Ovary (tissue), 7 donors: ENCODE measurements at regions not wholly inside any gene's neighbourhood (a gene's known extent, or its start where the extent isn't known, plus 50 kb on each side); places are given as distances from the start of the nearest gene placed in this dataset.

ENCODE experiments used
- DNase-seq, 5 donors: peaks; one replicate each; pipeline ENCODE4 v3.0.0-alpha.2; 2019 to 2020
- H3K27ac ChIP-seq, 2 donors: fragments of 200-600 bp; one replicate each; pipeline versions ENCODE4 v1.5.1 to v1.8.0; 2019 to 2022
- H3K27me3 ChIP-seq: fragments of 200-600 bp; one replicate; pipeline ENCODE4 v1.8.0; 2022
- H3K36me3 ChIP-seq: fragments of 200-600 bp; sonication (generic); one replicate; pipeline ENCODE4 v1.5.1; 2019
- H3K4me1 ChIP-seq: one replicate; pipeline ENCODE4 v1.8.1; 2013; ENCODE audit warnings: mild to moderate bottlenecking, moderate library complexity; ENCODE audit not compliant: insufficient read depth
- H3K4me3 ChIP-seq: fragments of 200-600 bp; sonication (generic); one replicate; pipeline ENCODE4 v1.5.1; 2017
- H3K9me3 ChIP-seq, 2 donors: fragments of 200-600 bp in 1 of 2; sonication (generic) in 1 of 2; one replicate each; pipeline versions ENCODE4 v1.5.1 to v1.8.1; 2013 to 2019; ENCODE audit warnings: mild to moderate bottlenecking in 1 of 2, moderate library complexity in 1 of 2
- EP300 ChIP-seq: sonication (generic); formaldehyde crosslinking; IDR thresholded peaks from one replicate; pipeline ENCODE4 v1.6.1; 2017; ENCODE audit warnings: antibody characterized with exemption
- POLR2A ChIP-seq: fragments of 450-650 bp; IDR thresholded peaks from one replicate; pipeline ENCODE4 v1.6.1; 2017; ENCODE audit warnings: antibody characterized with exemption, mild to moderate bottlenecking, moderate library complexity
- WGBS, 3 donors: extraction: QIAGEN DNeasy Blood & Tissue Kit in 1 of 3; methylation state at CpG; one replicate each; pipeline versions ENCODE4 v1.1.5 to v1.1.7; 2013 to 2017; 5-methylcytosine and 5-hydroxymethylcytosine counted together
- intact Hi-C, 4 donors: fragments of 100-400 bp; cut with DNase I; formaldehyde crosslinking; loops; one replicate each; pipeline versions ENCODE4 v1.11.0 to v1.15.1; 2022 to 2023
- TF ChIP-seq, protein P1 (sequence below), 3 donors: fragments of 450-650 bp in 2 of 3; fragments of 200-600 bp in 1 of 3; IDR thresholded peaks; one replicate each; pipeline versions ENCODE4 v1.5.1 to v1.8.0; 2016 to 2022; ENCODE audit warnings: antibody characterized with exemption in 3 of 3, mild to moderate bottlenecking in 1 of 3
- donor health status: DM: no; HTN: no; CAD: no; lungs with moderate emphysema.
- donor health status: DM: no; HTN: no; CAD: no.
- donor health status: Bipolar disorder and iron deficiency.
- donor health status: DM: no; HTN: no; CAD: no.
- donor health status: DM: yes; HTN: yes; CAD: no.

DNA sequence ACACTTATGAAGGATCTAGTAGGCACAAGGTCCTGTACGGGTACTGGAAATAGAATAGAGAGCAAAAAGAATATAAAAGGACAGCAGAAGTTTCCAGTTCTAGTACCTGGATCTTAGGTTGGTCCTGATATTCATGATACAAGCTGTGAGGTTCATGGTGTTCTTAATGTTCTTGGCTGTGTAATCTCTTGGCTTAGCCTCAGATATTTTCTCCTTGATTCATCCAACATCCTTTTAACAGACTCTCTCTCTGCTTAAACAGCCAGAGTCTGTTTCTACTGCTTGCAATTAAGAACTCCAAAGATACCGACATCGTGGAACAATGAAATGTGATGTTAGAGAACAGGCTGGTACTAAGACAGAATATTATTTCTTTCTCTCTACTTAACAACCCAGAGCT is 49.9 kb downstream of the CNTN3 start:
- intact Hi-C loops = no loop called here
- no peaks in the 10 kb centered on the region for H3K36me3 ChIP-seq
- H3K4me1 ChIP-seq = no peaks in the 10 kb centered on the region
- H3K4me3 ChIP-seq = no peak overlapping the region
- TF ChIP-seq EP300 (no peak), POLR2A (no peak)
- TF ChIP-seq, protein P1, sequence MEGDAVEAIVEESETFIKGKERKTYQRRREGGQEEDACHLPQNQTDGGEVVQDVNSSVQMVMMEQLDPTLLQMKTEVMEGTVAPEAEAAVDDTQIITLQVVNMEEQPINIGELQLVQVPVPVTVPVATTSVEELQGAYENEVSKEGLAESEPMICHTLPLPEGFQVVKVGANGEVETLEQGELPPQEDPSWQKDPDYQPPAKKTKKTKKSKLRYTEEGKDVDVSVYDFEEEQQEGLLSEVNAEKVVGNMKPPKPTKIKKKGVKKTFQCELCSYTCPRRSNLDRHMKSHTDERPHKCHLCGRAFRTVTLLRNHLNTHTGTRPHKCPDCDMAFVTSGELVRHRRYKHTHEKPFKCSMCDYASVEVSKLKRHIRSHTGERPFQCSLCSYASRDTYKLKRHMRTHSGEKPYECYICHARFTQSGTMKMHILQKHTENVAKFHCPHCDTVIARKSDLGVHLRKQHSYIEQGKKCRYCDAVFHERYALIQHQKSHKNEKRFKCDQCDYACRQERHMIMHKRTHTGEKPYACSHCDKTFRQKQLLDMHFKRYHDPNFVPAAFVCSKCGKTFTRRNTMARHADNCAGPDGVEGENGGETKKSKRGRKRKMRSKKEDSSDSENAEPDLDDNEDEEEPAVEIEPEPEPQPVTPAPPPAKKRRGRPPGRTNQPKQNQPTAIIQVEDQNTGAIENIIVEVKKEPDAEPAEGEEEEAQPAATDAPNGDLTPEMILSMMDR (IDR thresholded peaks at IDR 0.05) = no peak
- H3K27ac ChIP-seq = no peak overlapping the region
- H3K27me3 ChIP-seq = no peaks in the 10 kb centered on the region
- DNase-seq = no peak
- 77 to 89% (median 85%) methylated on average over 3 of the region's 3 CpGs for WGBS, 3 donors
- no peaks in the 10 kb centered on the region for H3K9me3 ChIP-seq

DNA sequence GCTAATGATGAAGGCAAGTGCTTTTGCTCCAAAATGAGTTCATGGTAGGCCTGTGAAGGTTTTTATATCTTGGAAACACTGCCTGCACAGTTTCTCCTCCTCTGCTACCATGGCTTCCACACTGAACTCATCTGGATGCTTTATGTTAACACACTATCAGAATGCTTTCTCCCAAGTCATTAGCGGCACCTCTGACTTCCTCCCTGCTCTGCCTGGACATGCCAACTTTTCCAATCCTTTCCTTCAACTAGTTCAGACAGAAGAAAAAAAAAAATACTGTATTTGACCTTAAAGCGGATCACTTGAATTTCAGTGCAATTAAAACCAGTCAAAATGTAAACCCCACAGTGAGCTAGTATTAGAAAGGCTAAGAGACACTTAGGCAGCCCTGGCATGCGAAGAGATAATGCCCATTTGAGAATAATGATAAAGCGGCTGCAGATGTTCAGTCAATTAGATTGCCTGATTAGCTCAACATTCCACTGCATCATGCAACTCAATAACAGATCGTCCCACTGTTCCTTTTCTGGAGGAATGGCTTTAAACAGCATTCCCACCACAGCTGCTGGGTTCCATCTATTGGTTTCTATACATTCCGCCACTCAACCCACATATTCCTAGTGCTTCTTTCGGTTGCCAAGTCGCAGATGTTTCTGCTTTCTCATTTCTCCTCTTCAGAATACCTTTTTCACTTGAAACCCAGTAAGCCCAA is 51.7 kb downstream of the CNTN3 start:
- TF ChIP-seq EP300 (no peak), POLR2A (no peak)
- TF ChIP-seq, protein P1 (IDR thresholded peaks at IDR 0.05) = no peak
- Histone ChIP-seq H3K9me3 (no peaks in the 10 kb centered on the region), H3K4me1 (no peaks in the 10 kb centered on the region), H3K27ac (no peak overlapping the region), H3K4me3 (no peak overlapping the region), H3K36me3 (no peaks in the 10 kb centered on the region), H3K27me3 (no peaks in the 10 kb centered on the region)
- intact Hi-C loops = no loop called here
- no peak for DNase-seq
- WGBS, 3 donors = 66 to 73% (median 69%) methylated on average over 8 of the region's 8 CpGs

GRCh38 chr3:74561881-74562280 is 52.6 kb downstream of the CNTN3 start:
- no peak for DNase-seq
- intact Hi-C loops = no loop called here
- no peaks in the 10 kb centered on the region for H3K9me3 ChIP-seq
- TF ChIP-seq POLR2A = no peak
- TF ChIP-seq, protein P1 (IDR thresholded peaks at IDR 0.05) = no peak
- no peak for TF ChIP-seq EP300
- H3K4me3 ChIP-seq = no peak overlapping the region
- H3K36me3 ChIP-seq = no peaks in the 10 kb centered on the region
- 56 to 82% (median 82%) methylated on average over 2 of the region's 2 CpGs for WGBS, 3 donors
- H3K27ac ChIP-seq = no peak overlapping the region
- no peaks in the 10 kb centered on the region for H3K4me1 ChIP-seq
- no peaks in the 10 kb centered on the region for H3K27me3 ChIP-seq

- no peaks in the 10 kb centered on the region for H3K36me3 ChIP-seq
- intact Hi-C loops = no loop called here
- no peaks in the 10 kb centered on the region for H3K27me3 ChIP-seq
- no peak overlapping the region for H3K27ac ChIP-seq
- no peak overlapping the region for H3K4me3 ChIP-seq
- 84 to 90% (median 87%) methylated on average over 5 of the region's 5 CpGs for WGBS, 3 donors
- H3K4me1 ChIP-seq = no peaks in the 10 kb centered on the region
- H3K9me3 ChIP-seq = no peaks in the 10 kb centered on the region
- no peak for TF ChIP-seq EP300
- no peak for TF ChIP-seq POLR2A
- TF ChIP-seq, protein P1 (IDR thresholded peaks at IDR 0.05) = no peak
- no peak for DNase-seq
Measured at GRCh38 chr3:74559261-74559660, 55.2 kb downstream of the CNTN3 start.
